ENCODE measurements at regions not wholly inside any gene's neighbourhood (a gene's known extent, or its start where the extent isn't known, plus 50 kb on each side); places are given as distances from the start of the nearest gene placed in this dataset.

GRCh38 chr6:14625173-14625895 lies 507.8 kb downstream of the CD83 start:
- H3K4me3 Mint-ChIP-seq (ENCODE audit: unreplicated experiment) = no peak overlapping the region
- H3K36me3 Mint-ChIP-seq (ENCODE audit: insufficient read depth, unreplicated experiment) = no peaks in the 10 kb centered on the region
- H3K9me3 ChIP-seq = no peaks in the 10 kb centered on the region
- no peaks in the 10 kb centered on the region for H3K27me3 Mint-ChIP-seq (ENCODE audit: insufficient read depth, unreplicated experiment)
- ChIA-PET POLR2A (no interaction called here), CTCF (no interaction called here)
- intact Hi-C loops (cut with micrococcal nuclease; ENCODE audit: unreplicated experiment) = no loop called here
- no peaks in the 10 kb centered on the region for H3K27me3 ChIP-seq (replicated peaks; ENCODE audit: control insufficient read depth, insufficient read depth, low read length)
- H3K27ac Mint-ChIP-seq (ENCODE audit: unreplicated experiment) = no peak overlapping the region
- peaks cover 9% of the 10 kb centered on the region for H3K9me3 Mint-ChIP-seq (ENCODE audit: unreplicated experiment)
- DNase-seq = no peak
- H3K4me1 ChIP-seq = peaks cover 17% of the 10 kb centered on the region; the same call in 1 of the 2 replicates
- BruUV-seq (replicated peaks) = no TSS peak
- TF ChIP-seq CTCF (IDR thresholded peaks at IDR 0.05; ENCODE audit: insufficient read depth in 1 of 2, low read depth in 1 of 2, low read length in 1 of 2, severe bottlenecking in 1 of 2, unreplicated experiment in 1 of 2) = no peak
- H3K36me3 ChIP-seq (ENCODE audit: control insufficient read depth, insufficient read depth, low read length) = no peaks in the 10 kb centered on the region
- peaks cover 5% of the 10 kb centered on the region for H3K4me1 Mint-ChIP-seq (ENCODE audit: low read depth, unreplicated experiment)
- H3K4me3 ChIP-seq (ENCODE audit: low read depth, low read length) = no peak overlapping the region

GRCh38 chr6:14626556-14626955 lies 509.0 kb downstream of the CD83 start:
- ChIA-PET POLR2A (no interaction called here), CTCF (no interaction called here)
- Histone ChIP-seq H3K27me3 (replicated peaks; ENCODE audit: control insufficient read depth, insufficient read depth, low read length) (no peaks in the 10 kb centered on the region), H3K4me1 (peaks cover 17% of the 10 kb centered on the region; the same call in 1 of the 2 replicates), H3K9me3 (no peaks in the 10 kb centered on the region), H3K4me3 (ENCODE audit: low read depth, low read length) (no peak overlapping the region), H3K36me3 (ENCODE audit: control insufficient read depth, insufficient read depth, low read length) (no peaks in the 10 kb centered on the region)
- no peaks in the 10 kb centered on the region for H3K36me3 Mint-ChIP-seq (ENCODE audit: insufficient read depth, unreplicated experiment)
- intact Hi-C loops (cut with micrococcal nuclease; ENCODE audit: unreplicated experiment) = no loop called here
- no peak overlapping the region for H3K27ac Mint-ChIP-seq (ENCODE audit: unreplicated experiment)
- BruUV-seq (replicated peaks) = no TSS peak
- no peaks in the 10 kb centered on the region for H3K27me3 Mint-ChIP-seq (ENCODE audit: insufficient read depth, unreplicated experiment)
- H3K4me1 Mint-ChIP-seq (ENCODE audit: low read depth, unreplicated experiment) = no peaks in the 10 kb centered on the region
- H3K4me3 Mint-ChIP-seq (ENCODE audit: unreplicated experiment) = no peak overlapping the region
- no peak for DNase-seq
- H3K9me3 Mint-ChIP-seq (ENCODE audit: unreplicated experiment) = peaks cover 9% of the 10 kb centered on the region
- TF ChIP-seq CTCF (IDR thresholded peaks at IDR 0.05; ENCODE audit: insufficient read depth in 1 of 2, low read depth in 1 of 2, low read length in 1 of 2, severe bottlenecking in 1 of 2, unreplicated experiment in 1 of 2) = no peak

- intact Hi-C loops (cut with micrococcal nuclease; ENCODE audit: unreplicated experiment) = no loop called here
- Mint-ChIP-seq H3K4me3 (ENCODE audit: unreplicated experiment) (no peak overlapping the region), H3K9me3 (ENCODE audit: unreplicated experiment) (peaks cover 9% of the 10 kb centered on the region), H3K27me3 (ENCODE audit: insufficient read depth, unreplicated experiment) (no peaks in the 10 kb centered on the region), H3K36me3 (ENCODE audit: insufficient read depth, unreplicated experiment) (no peaks in the 10 kb centered on the region), H3K27ac (ENCODE audit: unreplicated experiment) (no peak overlapping the region), H3K4me1 (ENCODE audit: low read depth, unreplicated experiment) (no peaks in the 10 kb centered on the region)
- no peaks in the 10 kb centered on the region for H3K4me1 ChIP-seq
- H3K4me3 ChIP-seq (ENCODE audit: low read depth, low read length) = no peak overlapping the region
- no TSS peak for BruUV-seq (replicated peaks)
- no peak for DNase-seq
- ChIA-PET CTCF (no interaction called here), POLR2A (interaction anchor here (0.5 kb wide), 1 partner anchor 617 kb away, joined by 9 read pairs; no protein-coding TSS in a partner anchor)
- no peaks in the 10 kb centered on the region for H3K27me3 ChIP-seq (replicated peaks; ENCODE audit: control insufficient read depth, insufficient read depth, low read length)
- H3K9me3 ChIP-seq = no peaks in the 10 kb centered on the region
- no peaks in the 10 kb centered on the region for H3K36me3 ChIP-seq (ENCODE audit: control insufficient read depth, insufficient read depth, low read length)
- TF ChIP-seq CTCF (IDR thresholded peaks at IDR 0.05; ENCODE audit: insufficient read depth in 1 of 2, low read depth in 1 of 2, low read length in 1 of 2, severe bottlenecking in 1 of 2, unreplicated experiment in 1 of 2) = no peak
These were observed 512.4 kb downstream of the CD83 start for GRCh38 chr6:14630016-14630415.

Measured in Caco-2 (cell line).